GM12875 (cell line): ENCODE measurements at regions not wholly inside any gene's neighbourhood (a gene's known extent, or its start where the extent isn't known, plus 50 kb on each side); places are given as distances from the start of the nearest gene placed in this dataset.

Experiments
- H3K4me3 ChIP-seq: one replicate; pipeline ENCODE4 v1.5.1; 2011; ENCODE audit warnings: low read depth, low read length, control low read depth
- CTCF ChIP-seq: IDR thresholded peaks from 2 replicates; pipeline ENCODE4 v1.5.1; 2011; ENCODE audit warnings: low read depth, mild to moderate bottlenecking, control low read depth, inconsistent platforms, low read length, moderate library complexity, borderline replicate concordance; ENCODE audit not compliant: insufficient read depth

DNA sequence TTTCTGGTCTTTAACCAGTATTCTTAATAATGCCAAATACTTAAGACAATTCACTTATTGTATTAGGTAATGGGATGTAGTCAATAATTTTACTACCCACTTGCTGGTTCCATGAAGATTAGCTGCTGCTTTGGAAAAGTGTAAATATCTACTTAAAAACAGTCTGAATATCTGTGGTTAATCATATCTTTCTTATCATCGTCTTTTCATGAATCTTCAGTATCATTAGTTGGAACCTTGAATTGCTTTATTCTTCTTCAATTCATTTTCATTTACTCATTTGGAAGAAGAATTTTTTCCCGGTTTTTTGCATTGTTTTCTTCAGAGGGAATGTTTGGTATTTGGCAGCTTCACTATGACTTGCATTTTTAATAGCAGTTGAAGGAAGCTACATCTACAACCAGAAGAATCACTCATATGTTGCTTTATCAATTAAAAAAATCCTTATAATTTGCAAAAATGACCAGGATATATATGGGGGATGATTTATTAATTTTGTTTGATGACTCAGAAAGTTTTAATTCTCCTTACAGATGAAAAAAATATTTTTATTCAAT lies 1398.3 kb upstream of the CDH6 start:
- H3K4me3 ChIP-seq, result no peak overlapping the region
- TF ChIP-seq CTCF, result no peak

- TF ChIP-seq CTCF, result no peak
- no peak overlapping the region for H3K4me3 ChIP-seq
These were observed 1399.2 kb upstream of the CDH6 start for GRCh38 chr5:29794141-29794787.

DNA sequence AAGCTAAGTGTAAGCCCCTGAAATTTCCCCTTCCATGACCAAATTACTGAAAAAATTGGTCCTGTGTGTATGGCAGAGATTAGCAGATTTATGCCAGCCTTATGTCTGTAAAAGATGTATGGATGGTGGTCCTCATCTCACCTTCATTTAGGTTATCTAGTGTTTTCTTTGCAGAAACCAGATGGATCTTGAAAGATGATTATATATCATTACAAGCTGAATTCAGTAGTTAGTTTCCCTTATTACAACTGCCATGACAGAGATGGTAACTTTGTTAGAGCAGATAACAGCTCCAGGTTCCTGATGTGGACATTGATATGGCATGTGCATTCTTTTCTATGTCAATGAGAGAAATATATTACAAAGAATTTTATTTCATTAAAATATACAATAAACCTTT lies 1403.2 kb upstream of the CDH6 start:
- TF ChIP-seq CTCF, result no peak
- no peak overlapping the region for H3K4me3 ChIP-seq

GRCh38 chr5:29780401-29780800 lies 1413.1 kb upstream of the CDH6 start:
- TF ChIP-seq CTCF, result no peak
- H3K4me3 ChIP-seq, result no peak overlapping the region

DNA sequence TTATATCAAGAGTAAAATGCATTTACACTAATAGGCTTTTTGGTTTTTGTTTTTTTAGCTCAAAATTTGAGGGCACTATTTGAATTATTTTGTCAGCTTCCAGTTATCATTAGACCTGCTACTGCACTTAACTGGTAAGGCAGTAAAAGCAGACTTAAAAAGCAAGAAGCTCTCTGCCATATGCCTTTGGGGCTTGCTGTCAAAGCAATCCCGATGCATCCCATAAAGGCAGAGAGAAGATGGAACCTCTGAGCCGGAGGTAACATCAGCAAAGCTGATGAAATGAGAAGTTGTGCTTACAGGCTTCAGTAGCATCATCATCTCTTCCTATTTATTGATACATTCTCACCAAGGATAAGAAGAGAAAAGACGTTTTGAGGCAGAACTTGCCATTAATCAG lies 1414.3 kb upstream of the CDH6 start:
- no peak for TF ChIP-seq CTCF

DNA sequence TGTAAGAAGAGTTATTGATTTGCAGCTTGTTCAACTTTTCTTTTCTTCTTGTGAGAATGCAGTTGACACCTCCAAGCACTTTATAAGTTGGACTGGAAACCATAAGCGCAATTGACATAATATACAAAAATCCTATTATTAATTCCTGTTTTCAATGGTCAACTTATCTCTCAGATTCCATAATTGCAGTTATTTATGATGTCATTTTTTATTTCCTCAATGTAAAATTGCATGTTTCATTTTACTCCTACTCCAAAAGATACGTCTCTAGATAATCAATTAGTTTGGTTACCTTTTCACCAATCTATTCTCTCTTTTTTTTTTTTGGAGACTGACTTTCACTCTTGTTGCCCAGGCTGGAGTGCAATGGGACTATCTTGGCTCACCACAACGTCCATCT lies 1416.1 kb upstream of the CDH6 start:
- H3K4me3 ChIP-seq, result no peak overlapping the region
- no peak for TF ChIP-seq CTCF

More for the DNA sequence above, 1414.3 kb upstream of the CDH6 start:
- no peak overlapping the region for H3K4me3 ChIP-seq

GRCh38 chr5:29770936-29771335 lies 1422.5 kb upstream of the CDH6 start:
- no peak overlapping the region for H3K4me3 ChIP-seq
- TF ChIP-seq CTCF, result no peak
